OCI-LY1 (cell line): ENCODE measurements at regions not wholly inside any gene's neighbourhood (a gene's known extent, or its start where the extent isn't known, plus 50 kb on each side); places are given as distances from the start of the nearest gene placed in this dataset.
"Not testable (repeated sequence)": the region's sequence is repeated elsewhere in the genome, so short reads cannot be mapped to it uniquely, and the experiment has no call there.

Experiments
- H2AFZ ChIP-seq: fragments of 200-600 bp; sonication (generic), shearing (Covaris generic); 2 replicates; pipeline ENCODE4 v1.6.0; 2014; ENCODE audit warnings: antibody characterized with exemption, mild to moderate bottlenecking, low read length
- H3F3A ChIP-seq: fragments of 200-600 bp; sonication (generic), shearing (Covaris generic); 2 replicates; pipeline ENCODE4 v1.6.0; 2014; ENCODE audit warnings: mild to moderate bottlenecking, antibody characterized with exemption, low read length, moderate library complexity; ENCODE audit not compliant: insufficient read depth
- H3K27ac ChIP-seq: fragments of 200-600 bp; sonication (generic); 2 replicates; pipeline ENCODE4 v1.5.1; 2014; ENCODE audit warnings: low read length, mixed run types, mild to moderate bottlenecking, low read depth; ENCODE audit not compliant: poor library complexity, severe bottlenecking
- H3K27me3 ChIP-seq: fragments of 200-600 bp; sonication (generic); 2 replicates; pipeline ENCODE4 v1.6.0; 2014; ENCODE audit warnings: antibody characterized with exemption, mild to moderate bottlenecking, low read length, moderate library complexity; ENCODE audit not compliant: insufficient read depth
- H3K36me3 ChIP-seq: fragments of 200-600 bp; sonication (generic); 2 replicates; pipeline ENCODE4 v1.6.1; 2014; ENCODE audit warnings: mild to moderate bottlenecking, antibody characterized with exemption, low read length, moderate library complexity, mixed read lengths; ENCODE audit not compliant: insufficient read depth
- H3K4me1 ChIP-seq: fragments of 200-600 bp; sonication (generic); 2 replicates; pipeline ENCODE4 v1.5.1; 2014; ENCODE audit warnings: mild to moderate bottlenecking, low read length, moderate library complexity; ENCODE audit not compliant: insufficient read depth, severe bottlenecking
- H3K4me2 ChIP-seq: fragments of 200-600 bp; sonication (generic), shearing (Covaris generic); 2 replicates; pipeline ENCODE4 v1.6.1; 2014; ENCODE audit warnings: low read length
- H3K4me3 ChIP-seq: fragments of 200-600 bp; sonication (generic); 2 replicates; pipeline ENCODE4 v1.5.1; 2014; ENCODE audit warnings: low read length, low read depth, mild to moderate bottlenecking, mixed read lengths; ENCODE audit not compliant: poor library complexity, severe bottlenecking
- H3K79me2 ChIP-seq: fragments of 200-600 bp; shearing (Covaris generic); 2 replicates; pipeline ENCODE4 v1.6.1; 2016; ENCODE audit warnings: mixed run types, low read length, mixed read lengths; ENCODE audit not compliant: insufficient read depth
- H3K9ac ChIP-seq: fragments of 200-600 bp; sonication (generic), shearing (Covaris generic); 2 replicates; pipeline ENCODE4 v1.6.1; 2014; ENCODE audit warnings: mild to moderate bottlenecking, low read length, mixed read lengths
- H3K9me2 ChIP-seq: fragments of 200-600 bp; sonication (generic), shearing (Covaris generic); 2 replicates; pipeline ENCODE4 v1.6.1; 2014; ENCODE audit warnings: low read depth, mild to moderate bottlenecking, low read length, mixed read lengths
- H3K9me3 ChIP-seq: fragments of 200-600 bp; shearing (Covaris generic); 2 replicates; pipeline ENCODE4 v1.6.1; 2014; ENCODE audit warnings: low read length, mixed read lengths
- H4K20me1 ChIP-seq: fragments of 200-600 bp; sonication (generic), shearing (Covaris generic); 2 replicates; pipeline ENCODE4 v1.6.0; 2016; ENCODE audit warnings: mild to moderate bottlenecking, low read length; ENCODE audit not compliant: insufficient read depth
- EZH2 ChIP-seq: fragments of 200-600 bp; sonication (generic), shearing (Covaris generic); IDR thresholded peaks from 2 replicates; pipeline ENCODE4 v1.8.0; 2017; ENCODE audit warnings: borderline replicate concordance, mixed run types, mild to moderate bottlenecking, antibody characterized with exemption, low read length, moderate library complexity, mixed read lengths
- TF ChIP-seq, protein P1 (sequence below): fragments of 200-600 bp; sonication (generic), shearing (Covaris generic); IDR thresholded peaks from 2 replicates; pipeline ENCODE4 v1.5.1; 2017; ENCODE audit warnings: mild to moderate bottlenecking, antibody characterized with exemption, low read length, moderate library complexity, mixed read lengths

GRCh38 chr14:97143456-97143855 is 346.3 kb downstream of the VRK1 start:
- H3F3A ChIP-seq = no peaks in the 10 kb centered on the region
- no peaks in the 10 kb centered on the region for H3K27me3 ChIP-seq
- no peak overlapping the region for H2AFZ ChIP-seq
- H3K9ac ChIP-seq = no peak overlapping the region
- H3K4me1 ChIP-seq = no peaks in the 10 kb centered on the region
- TF ChIP-seq, protein P1, sequence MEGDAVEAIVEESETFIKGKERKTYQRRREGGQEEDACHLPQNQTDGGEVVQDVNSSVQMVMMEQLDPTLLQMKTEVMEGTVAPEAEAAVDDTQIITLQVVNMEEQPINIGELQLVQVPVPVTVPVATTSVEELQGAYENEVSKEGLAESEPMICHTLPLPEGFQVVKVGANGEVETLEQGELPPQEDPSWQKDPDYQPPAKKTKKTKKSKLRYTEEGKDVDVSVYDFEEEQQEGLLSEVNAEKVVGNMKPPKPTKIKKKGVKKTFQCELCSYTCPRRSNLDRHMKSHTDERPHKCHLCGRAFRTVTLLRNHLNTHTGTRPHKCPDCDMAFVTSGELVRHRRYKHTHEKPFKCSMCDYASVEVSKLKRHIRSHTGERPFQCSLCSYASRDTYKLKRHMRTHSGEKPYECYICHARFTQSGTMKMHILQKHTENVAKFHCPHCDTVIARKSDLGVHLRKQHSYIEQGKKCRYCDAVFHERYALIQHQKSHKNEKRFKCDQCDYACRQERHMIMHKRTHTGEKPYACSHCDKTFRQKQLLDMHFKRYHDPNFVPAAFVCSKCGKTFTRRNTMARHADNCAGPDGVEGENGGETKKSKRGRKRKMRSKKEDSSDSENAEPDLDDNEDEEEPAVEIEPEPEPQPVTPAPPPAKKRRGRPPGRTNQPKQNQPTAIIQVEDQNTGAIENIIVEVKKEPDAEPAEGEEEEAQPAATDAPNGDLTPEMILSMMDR = no peak
- TF ChIP-seq EZH2 = no peak
- no peak overlapping the region for H3K4me2 ChIP-seq
- no peaks in the 10 kb centered on the region for H3K9me3 ChIP-seq
- no peak overlapping the region for H3K27ac ChIP-seq
- no peaks in the 10 kb centered on the region for H4K20me1 ChIP-seq
- no peaks in the 10 kb centered on the region for H3K36me3 ChIP-seq
- H3K4me3 ChIP-seq = no peak overlapping the region
- no peaks in the 10 kb centered on the region for H3K9me2 ChIP-seq
- no peaks in the 10 kb centered on the region for H3K79me2 ChIP-seq

DNA sequence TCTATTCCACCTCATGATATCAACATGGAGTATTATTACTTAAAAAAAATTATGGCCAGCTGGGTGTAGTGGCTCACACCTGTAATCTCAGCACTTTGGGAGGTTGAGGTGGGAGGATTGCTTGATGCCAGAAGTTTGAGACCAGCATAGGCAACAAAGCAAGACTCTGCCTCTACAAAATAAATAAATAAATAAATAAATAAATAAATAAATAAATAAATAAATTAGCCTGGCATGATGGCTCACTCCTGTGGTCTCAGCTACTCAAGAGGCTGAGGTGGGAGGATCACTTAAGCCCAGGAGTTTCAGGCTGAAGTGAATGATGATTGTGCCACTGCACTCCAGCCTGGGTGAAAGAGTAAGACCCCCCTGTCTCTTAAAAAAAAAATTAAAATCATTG is 350.8 kb downstream of the VRK1 start:
- not testable (repeated sequence) for H3K4me1 ChIP-seq, H3K4me3 ChIP-seq, H3K9me3 ChIP-seq, H3K9me2 ChIP-seq, H3F3A ChIP-seq, H3K27ac ChIP-seq, H3K79me2 ChIP-seq, H3K9ac ChIP-seq, H4K20me1 ChIP-seq, H3K36me3 ChIP-seq, H2AFZ ChIP-seq, H3K27me3 ChIP-seq, H3K4me2 ChIP-seq

GRCh38 chr14:97149775-97150174 is 352.6 kb downstream of the VRK1 start:
- Histone ChIP-seq H3K36me3 (no peaks in the 10 kb centered on the region), H2AFZ (no peak overlapping the region), H3K27ac (no peak overlapping the region), H3K4me2 (no peak overlapping the region), H3K9ac (no peak overlapping the region), H3K79me2 (no peaks in the 10 kb centered on the region), H3K27me3 (no peaks in the 10 kb centered on the region), H4K20me1 (no peaks in the 10 kb centered on the region), H3K9me2 (no peaks in the 10 kb centered on the region), H3F3A (no peaks in the 10 kb centered on the region), H3K4me1 (no peaks in the 10 kb centered on the region), H3K9me3 (no peaks in the 10 kb centered on the region), H3K4me3 (no peak overlapping the region)
- no peak for TF ChIP-seq EZH2
- TF ChIP-seq, protein P1 = no peak

GRCh38 chr14:97153527-97153926 is 356.3 kb downstream of the VRK1 start:
- H3K9ac ChIP-seq = no peak overlapping the region
- TF ChIP-seq, protein P1 = no peak
- TF ChIP-seq EZH2 = no peak

More at GRCh38 chr14:97153527-97153926, 356.3 kb downstream of the VRK1 start:
- no peaks in the 10 kb centered on the region for H3K79me2 ChIP-seq
- no peaks in the 10 kb centered on the region for H4K20me1 ChIP-seq
- H3K9me3 ChIP-seq = no peaks in the 10 kb centered on the region
- H2AFZ ChIP-seq = no peak overlapping the region
- no peaks in the 10 kb centered on the region for H3F3A ChIP-seq
- H3K4me2 ChIP-seq = no peak overlapping the region
- no peak overlapping the region for H3K27ac ChIP-seq
- no peaks in the 10 kb centered on the region for H3K36me3 ChIP-seq
- H3K27me3 ChIP-seq = no peaks in the 10 kb centered on the region
- no peaks in the 10 kb centered on the region for H3K9me2 ChIP-seq
- H3K4me3 ChIP-seq = no peak overlapping the region
- H3K4me1 ChIP-seq = no peaks in the 10 kb centered on the region
